Heart left ventricle (tissue), 16 donors: ENCODE measurements at regions not wholly inside any gene's neighbourhood (a gene's known extent, or its start where the extent isn't known, plus 50 kb on each side); places are given as distances from the start of the nearest gene placed in this dataset.

Experiments used
- ATAC-seq, 4 donors: fragments of 200-7000 bp; cut with Tn5 transposase; one replicate each; pipeline ENCODE4 v1.9.1; 2020 to 2022; ENCODE audit warnings: moderate library complexity in 4 of 4, mild to moderate bottlenecking in 3 of 4, moderate number of reproducible peaks in 1 of 4
- DNase-seq, 5 donors: peaks; one replicate each; pipeline ENCODE4 v3.0.0-alpha.2; 2020
- H3K27ac ChIP-seq, 12 donors: fragments of 200-600 bp; sonication (generic) in 4 of 12; one replicate each; pipeline versions ENCODE4 v1.5.0 to v1.8.0; 2016 to 2022; ENCODE audit warnings: mild to moderate bottlenecking in 2 of 12
- H3K27me3 ChIP-seq, 9 donors: fragments of 200-600 bp; sonication (generic) in 2 of 9; one replicate each; pipeline versions ENCODE4 v1.5.1 to v1.8.0; 2016 to 2022; ENCODE audit warnings: mild to moderate bottlenecking in 3 of 9
- H3K36me3 ChIP-seq, 9 donors: fragments of 200-600 bp; sonication (generic) in 2 of 9; one replicate each; pipeline versions ENCODE4 v1.5.0 to v1.8.0; 2018 to 2022; ENCODE audit warnings: mild to moderate bottlenecking in 2 of 9
- H3K4me1 ChIP-seq, 12 donors: fragments of 200-600 bp; sonication (generic) in 4 of 12; one replicate each; pipeline versions ENCODE4 v1.5.0 to v1.8.0; 2016 to 2022; ENCODE audit warnings: mild to moderate bottlenecking in 3 of 12
- H3K4me3 ChIP-seq, 12 donors: fragments of 200-600 bp; sonication (generic) in 4 of 12; one replicate each; pipeline versions ENCODE4 v1.5.0 to v1.8.0; 2017 to 2022; ENCODE audit warnings: mild to moderate bottlenecking in 9 of 12, moderate library complexity in 4 of 12
- H3K9me3 ChIP-seq, 12 donors: fragments of 200-600 bp; sonication (generic) in 4 of 12; one replicate each; pipeline versions ENCODE4 v1.5.0 to v1.8.0; 2016 to 2022; ENCODE audit warnings: mild to moderate bottlenecking in 1 of 12
- POLR2A ChIP-seq, 2 donors: fragments of 450-650 bp; IDR thresholded peaks; one replicate each; pipeline ENCODE4 v1.6.1; 2017; ENCODE audit warnings: antibody characterized with exemption in 2 of 2, mild to moderate bottlenecking in 2 of 2, moderate library complexity in 2 of 2
- WGBS, 4 donors: extraction: QIAGEN DNeasy Blood & Tissue Kit in 2 of 4; methylation state at CpG; one replicate each; pipeline versions ENCODE4 v1.1.5 to v1.1.7; 2013 to 2018; 5-methylcytosine and 5-hydroxymethylcytosine counted together
- intact Hi-C, 10 donors: fragments of 100-400 bp; cut with DNase I; formaldehyde crosslinking; loops; one replicate each; pipeline versions ENCODE4 v1.11.1 to v1.14.2; 2022
- TF ChIP-seq, protein P1 (sequence below), 12 donors: fragments of 200-600 bp; sonication (generic) in 4 of 12; IDR thresholded peaks; one replicate each; pipeline versions ENCODE4 v1.5.0 to v1.8.0; 2018 to 2022; ENCODE audit warnings: antibody characterized with exemption in 12 of 12, mild to moderate bottlenecking in 5 of 12
- donor health status: ischemic (EF 13 %, LVEDD 7.1; RV severe dilation, severe dysfunction).
- donor health status: healthy with polysubstance abuse.
- donor health status: DM: no; HTN: yes; CAD: no.
- donor health status: DM: no; HTN: no; CAD: no.
- donor health status: ischemic (EF 25% LVEDD 6.9; RV normal size, moderate dysfunction).
- donor health status: ischemic (EF 25% LVEDD 5.7; RV mildly dilated, moderate dysfunction).
- donor health status: healthy.
- donor health status: DM: yes; HTN: yes; CAD: no.
- donor health status: ischemic (EF 35%, LVEDD 5.7; RV mildly dilated, moderate dysfunction).
- donor health status: nonischemic (EF 11% LVEDD 7.7; RV severe dilation, severe dysfunction).
- donor health status: DM: yes; HTN: yes; CAD: no.
- donor health status: PGD.
- donor health status: ischemic (EF 29% LVEDD 5.4; RV normal size, mild dysfunction).
- donor health status: nonischemic (EF 23%, LVEDD 6.1; RV moderate dilation, normal function).

DNA sequence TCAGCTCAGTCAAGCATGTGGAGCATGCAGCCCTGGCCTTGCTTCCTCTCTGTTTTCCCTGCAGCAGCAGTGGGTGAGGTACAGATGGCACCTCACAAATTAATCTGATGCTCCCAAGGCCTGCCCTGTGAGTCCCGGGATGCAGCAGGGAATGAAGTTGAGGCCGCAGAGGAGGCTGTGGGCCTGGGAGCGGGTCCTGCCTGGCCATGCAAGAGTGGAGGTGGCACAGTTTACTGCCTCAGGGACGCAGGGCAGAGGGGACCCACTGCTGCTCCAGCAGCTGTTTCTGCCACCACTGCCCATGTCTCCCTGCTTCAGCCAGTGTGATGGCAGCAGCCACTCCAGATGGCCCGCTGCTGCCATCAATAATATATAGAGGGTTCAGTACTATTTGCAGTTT lies 474.6 kb downstream of the EPHA5 start:
- no peak for ATAC-seq

DNA sequence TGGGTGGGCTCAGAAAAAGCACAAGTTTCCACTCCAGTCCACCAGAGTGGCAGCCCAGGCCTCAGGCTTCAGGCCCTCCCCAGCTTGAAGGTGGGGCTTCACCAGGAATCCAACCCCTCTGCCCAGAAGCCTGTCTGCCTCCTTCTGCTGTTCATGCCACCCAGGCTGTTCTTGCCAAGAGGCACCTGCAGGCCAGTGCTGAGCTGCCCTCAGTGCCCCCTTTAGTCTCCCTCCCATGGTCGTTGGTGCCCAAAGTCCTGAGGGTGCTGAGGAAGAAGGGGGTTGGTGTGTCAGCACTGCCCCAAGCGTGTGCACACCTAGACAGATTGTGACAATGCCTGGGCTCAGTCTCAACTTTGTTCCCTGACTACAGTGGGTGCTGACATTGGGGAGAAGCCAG lies 475.3 kb downstream of the EPHA5 start:
- Histone ChIP-seq H3K4me3 (no peak overlapping the region), H3K27me3 (no peaks in the 10 kb centered on the region), H3K36me3 (no peaks in the 10 kb centered on the region), H3K4me1 (no peaks in the 10 kb centered on the region), H3K27ac (no peak overlapping the region), H3K9me3 (peaks cover 0 to 10% (median 2%) of the 10 kb centered on the region in 12 donors)
- intact Hi-C loops: no loop called here
- DNase-seq: no peak
- no peak for ATAC-seq
- 56 to 65% (median 60%) methylated on average over 1 to 2 of the region's 2 CpGs for WGBS, 4 donors
- TF ChIP-seq, protein P1, sequence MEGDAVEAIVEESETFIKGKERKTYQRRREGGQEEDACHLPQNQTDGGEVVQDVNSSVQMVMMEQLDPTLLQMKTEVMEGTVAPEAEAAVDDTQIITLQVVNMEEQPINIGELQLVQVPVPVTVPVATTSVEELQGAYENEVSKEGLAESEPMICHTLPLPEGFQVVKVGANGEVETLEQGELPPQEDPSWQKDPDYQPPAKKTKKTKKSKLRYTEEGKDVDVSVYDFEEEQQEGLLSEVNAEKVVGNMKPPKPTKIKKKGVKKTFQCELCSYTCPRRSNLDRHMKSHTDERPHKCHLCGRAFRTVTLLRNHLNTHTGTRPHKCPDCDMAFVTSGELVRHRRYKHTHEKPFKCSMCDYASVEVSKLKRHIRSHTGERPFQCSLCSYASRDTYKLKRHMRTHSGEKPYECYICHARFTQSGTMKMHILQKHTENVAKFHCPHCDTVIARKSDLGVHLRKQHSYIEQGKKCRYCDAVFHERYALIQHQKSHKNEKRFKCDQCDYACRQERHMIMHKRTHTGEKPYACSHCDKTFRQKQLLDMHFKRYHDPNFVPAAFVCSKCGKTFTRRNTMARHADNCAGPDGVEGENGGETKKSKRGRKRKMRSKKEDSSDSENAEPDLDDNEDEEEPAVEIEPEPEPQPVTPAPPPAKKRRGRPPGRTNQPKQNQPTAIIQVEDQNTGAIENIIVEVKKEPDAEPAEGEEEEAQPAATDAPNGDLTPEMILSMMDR (IDR thresholded peaks at IDR 0.05): no peak
- no peak for TF ChIP-seq POLR2A (IDR thresholded peaks at IDR 0.05)

More for the DNA sequence above, 474.6 kb downstream of the EPHA5 start:
- Histone ChIP-seq H3K36me3 (no peaks in the 10 kb centered on the region), H3K4me1 (no peaks in the 10 kb centered on the region), H3K4me3 (no peak overlapping the region), H3K9me3 (peaks cover 0 to 10% (median 2%) of the 10 kb centered on the region in 12 donors), H3K27ac (no peak overlapping the region), H3K27me3 (no peaks in the 10 kb centered on the region)
- 81 to 86% (median 84%) methylated on average over 5 of the region's 5 CpGs for WGBS, 4 donors
- DNase-seq: no peak
- intact Hi-C loops: no loop called here
- TF ChIP-seq POLR2A (IDR thresholded peaks at IDR 0.05): no peak
- TF ChIP-seq, protein P1 (IDR thresholded peaks at IDR 0.05): no peak

DNA sequence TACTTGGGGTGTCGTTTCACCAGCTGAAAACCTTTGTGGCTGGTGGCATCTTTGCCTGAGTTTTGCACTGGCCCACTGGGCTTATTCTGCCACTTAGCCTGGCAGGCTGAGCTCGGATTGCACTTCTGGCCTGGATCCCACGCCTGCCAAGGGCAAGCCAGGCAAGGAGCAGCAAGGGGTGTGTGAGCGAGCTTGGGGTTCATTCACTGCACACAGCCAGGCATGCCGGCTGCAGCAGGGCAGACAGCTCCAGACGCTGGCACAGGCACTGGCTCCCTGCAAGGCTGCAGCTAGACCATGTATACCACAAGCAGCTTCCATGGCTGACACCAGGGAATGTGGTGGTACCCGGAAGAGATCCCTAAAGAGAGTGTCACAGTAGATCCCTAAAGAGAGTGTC lies 476.3 kb downstream of the EPHA5 start:
- 67 to 79% (median 76%) methylated on average over 7 of the region's 7 CpGs for WGBS, 4 donors
- Histone ChIP-seq H3K9me3 (peaks cover 0 to 10% (median 2%) of the 10 kb centered on the region in 12 donors), H3K4me1 (no peaks in the 10 kb centered on the region), H3K36me3 (no peaks in the 10 kb centered on the region), H3K27me3 (no peaks in the 10 kb centered on the region), H3K27ac (no peak overlapping the region), H3K4me3 (no peak overlapping the region)
- intact Hi-C loops: no loop called here
- ATAC-seq (no peak), DNase-seq (peak in 1 of 5 donors; percentile 54)
- TF ChIP-seq, protein P1 (IDR thresholded peaks at IDR 0.05): no peak
- TF ChIP-seq POLR2A (IDR thresholded peaks at IDR 0.05): no peak

DNA sequence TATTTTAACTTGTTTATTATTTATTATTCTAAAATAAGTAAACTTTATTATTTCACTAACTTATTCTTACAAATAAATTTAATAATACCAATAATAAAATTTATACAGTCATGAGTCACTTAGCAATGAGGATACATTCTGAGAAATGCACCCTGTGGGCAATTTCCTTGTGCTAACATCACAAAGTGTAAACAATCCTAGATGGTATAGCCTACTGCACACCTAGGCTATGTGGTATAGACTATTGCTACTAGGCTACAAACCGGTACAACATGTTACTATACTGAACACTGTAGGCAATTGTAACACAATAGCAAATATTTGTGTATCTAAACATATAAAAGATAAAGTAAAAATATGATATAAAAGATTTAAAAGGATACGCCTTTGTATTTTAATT lies 479.5 kb downstream of the EPHA5 start:
- no peak for ATAC-seq
- H3K9me3 ChIP-seq: peaks cover 0 to 6% (median 4%) of the 10 kb centered on the region in 12 donors
- H3K36me3 ChIP-seq: no peaks in the 10 kb centered on the region
- 90 to 94% (median 93%) methylated on average over 2 of the region's 2 CpGs for WGBS, 4 donors
- TF ChIP-seq, protein P1 (IDR thresholded peaks at IDR 0.05): no peak
- TF ChIP-seq POLR2A (IDR thresholded peaks at IDR 0.05): no peak
- intact Hi-C loops: no loop called here
- H3K4me3 ChIP-seq: no peak overlapping the region
- H3K27ac ChIP-seq: no peak overlapping the region
- DNase-seq: no peak
- no peaks in the 10 kb centered on the region for H3K27me3 ChIP-seq
- H3K4me1 ChIP-seq: no peaks in the 10 kb centered on the region
